ENCODE measurements at regions not wholly inside any gene's neighbourhood (a gene's known extent, or its start where the extent isn't known, plus 50 kb on each side); places are given as distances from the start of the nearest gene placed in this dataset.

DNA sequence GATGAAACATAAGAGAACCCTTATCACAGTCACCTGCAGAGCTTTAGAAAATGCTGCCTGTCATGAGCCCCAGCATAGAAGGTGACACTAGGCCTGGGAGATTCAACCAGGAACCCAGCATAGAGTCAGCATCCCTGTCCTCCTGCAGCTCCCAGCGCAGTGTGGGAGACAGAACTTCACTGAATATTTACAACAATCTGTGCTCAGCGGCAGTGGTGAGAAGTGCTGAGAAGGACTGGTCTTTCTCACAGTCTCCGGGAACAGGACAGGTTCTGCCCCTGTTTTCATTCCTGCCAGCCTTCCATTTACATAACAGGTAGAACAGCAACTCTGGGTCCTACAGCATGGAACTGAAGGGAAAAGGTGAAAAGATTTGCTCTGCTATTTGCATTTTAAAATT lies 83.5 kb upstream of the GADD45A start:
- no peaks in the 10 kb centered on the region for H4K20me1 ChIP-seq (ENCODE audit: insufficient read depth)
- no peaks in the 10 kb centered on the region for H3K9me3 ChIP-seq (ENCODE audit: control insufficient read depth in 1 of 2, insufficient read depth in 1 of 2, low read depth in 1 of 2, low read length in 2 of 2)
- H3K9ac ChIP-seq (ENCODE audit: low read length): no peak overlapping the region
- H3K9me2 ChIP-seq (ENCODE audit: insufficient read depth): no peaks in the 10 kb centered on the region
- H3K36me3 ChIP-seq (ENCODE audit: control insufficient read depth in 1 of 2, insufficient read depth in 2 of 2, low read length in 2 of 2): no peaks in the 10 kb centered on the region
- ChIA-PET RAD21 (ENCODE audit: low non-redundant PET in 1 of 2, low total read pairs in 2 of 2, uncharacterized antibody in 2 of 2, unreplicated experiment in 2 of 2) (no interaction called here), CTCF (no interaction called here), POLR2A (no interaction called here)
- no peak overlapping the region for H3K4me3 ChIP-seq (replicated peaks in 1 of 2; ENCODE audit: low read depth in 1 of 2, low read length in 2 of 2)
- H2AFZ ChIP-seq (ENCODE audit: low read depth, low read length, poor library complexity, severe bottlenecking): no peak overlapping the region
- H3K79me2 ChIP-seq (ENCODE audit: insufficient read depth, low read length): no peaks in the 10 kb centered on the region
- H3K4me2 ChIP-seq (ENCODE audit: low read length): no peak overlapping the region
- intact Hi-C loops (cut with micrococcal nuclease): no loop called here
- no peak overlapping the region for H3K27ac ChIP-seq (ENCODE audit: low read depth, low read length)
- H3K27me3 ChIP-seq (ENCODE audit: insufficient read depth, low read length): no peaks in the 10 kb centered on the region
- DNase-seq (ENCODE audit: low read depth, low spot score): no peak
- H3K4me1 ChIP-seq (ENCODE audit: control insufficient read depth in 1 of 2, insufficient read depth in 2 of 2, low read length in 2 of 2): no peaks in the 10 kb centered on the region; a peak in 1 of 4 replicates
- BruUV-seq (replicated peaks): no TSS peak
- ATAC-seq: no peak
- TF ChIP-seq YY1 (IDR thresholded peaks at IDR 0.05; ENCODE audit: extremely low read depth, insufficient replicate concordance, low read depth, low read length) (no peak), JUND (IDR thresholded peaks at IDR 0.05) (no peak), EZH2phosphoT487 (IDR thresholded peaks at IDR 0.05; ENCODE audit: borderline replicate concordance) (no peak)

DNA sequence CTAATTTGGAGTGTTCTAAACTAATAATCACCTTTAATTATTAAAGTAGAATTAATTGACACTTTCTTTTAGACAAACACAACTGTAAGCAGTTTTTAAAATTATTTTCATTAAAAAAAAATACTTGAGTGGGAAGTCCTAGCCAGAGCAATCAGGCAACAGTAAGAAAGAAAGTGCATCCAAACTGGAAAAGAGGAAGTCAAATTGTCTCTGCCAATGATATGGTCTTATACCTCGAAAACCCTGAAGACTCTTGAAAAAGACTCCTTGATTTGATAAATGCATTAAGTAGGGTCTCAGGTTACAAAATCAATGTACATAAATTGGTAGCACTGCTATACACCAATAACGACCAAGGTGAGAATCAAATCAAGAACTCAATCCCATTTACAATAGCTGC lies 83.0 kb upstream of the GADD45A start:
- ChIA-PET CTCF (no interaction called here), RAD21 (ENCODE audit: low non-redundant PET in 1 of 2, low total read pairs in 2 of 2, uncharacterized antibody in 2 of 2, unreplicated experiment in 2 of 2) (no interaction called here), POLR2A (no interaction called here)
- no peaks in the 10 kb centered on the region for H4K20me1 ChIP-seq (ENCODE audit: insufficient read depth)
- H3K79me2 ChIP-seq (ENCODE audit: insufficient read depth, low read length): no peaks in the 10 kb centered on the region
- no peak overlapping the region for H3K27ac ChIP-seq (ENCODE audit: low read depth, low read length)
- intact Hi-C loops (cut with micrococcal nuclease): no loop called here
- TF ChIP-seq, protein P1, sequence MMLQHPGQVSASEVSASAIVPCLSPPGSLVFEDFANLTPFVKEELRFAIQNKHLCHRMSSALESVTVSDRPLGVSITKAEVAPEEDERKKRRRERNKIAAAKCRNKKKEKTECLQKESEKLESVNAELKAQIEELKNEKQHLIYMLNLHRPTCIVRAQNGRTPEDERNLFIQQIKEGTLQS (IDR thresholded peaks at IDR 0.05): no peak
- no peak for TF ChIP-seq FOSL1 (IDR thresholded peaks at IDR 0.05; ENCODE audit: low read depth)
- no peak for TF ChIP-seq ZNF274 (IDR thresholded peaks at IDR 0.05; ENCODE audit: low read depth, low read length)
- TF ChIP-seq EZH2phosphoT487 (IDR thresholded peaks at IDR 0.05; ENCODE audit: borderline replicate concordance): no peak
- no peak for TF ChIP-seq POLR2A (IDR thresholded peaks at IDR 0.05; ENCODE audit: borderline replicate concordance, extremely low read depth, insufficient read depth, insufficient read length)
- TF ChIP-seq, protein P2, sequence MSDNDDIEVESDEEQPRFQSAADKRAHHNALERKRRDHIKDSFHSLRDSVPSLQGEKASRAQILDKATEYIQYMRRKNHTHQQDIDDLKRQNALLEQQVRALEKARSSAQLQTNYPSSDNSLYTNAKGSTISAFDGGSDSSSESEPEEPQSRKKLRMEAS (IDR thresholded peaks at IDR 0.05): no peak
- no peak for ATAC-seq
- H2AFZ ChIP-seq (ENCODE audit: low read depth, low read length, poor library complexity, severe bottlenecking): no peak overlapping the region
- no peaks in the 10 kb centered on the region for H3K36me3 ChIP-seq (ENCODE audit: control insufficient read depth in 1 of 2, insufficient read depth in 2 of 2, low read length in 2 of 2)
- no peaks in the 10 kb centered on the region for H3K27me3 ChIP-seq (ENCODE audit: insufficient read depth, low read length)
- no peak overlapping the region for H3K4me2 ChIP-seq (ENCODE audit: low read length)
- H3K9ac ChIP-seq (ENCODE audit: low read length): no peak overlapping the region
- no peaks in the 10 kb centered on the region; a peak in 1 of 4 replicates for H3K4me1 ChIP-seq (ENCODE audit: control insufficient read depth in 1 of 2, insufficient read depth in 2 of 2, low read length in 2 of 2)
- no TSS peak for BruUV-seq (replicated peaks)
- no peaks in the 10 kb centered on the region for H3K9me2 ChIP-seq (ENCODE audit: insufficient read depth)
- no peak for DNase-seq (ENCODE audit: low read depth, low spot score)
- H3K9me3 ChIP-seq (ENCODE audit: control insufficient read depth in 1 of 2, insufficient read depth in 1 of 2, low read depth in 1 of 2, low read length in 2 of 2): no peaks in the 10 kb centered on the region
- H3K4me3 ChIP-seq (replicated peaks in 1 of 2; ENCODE audit: low read depth in 1 of 2, low read length in 2 of 2): no peak overlapping the region
